Adrenal gland (tissue), 9 donors: ENCODE measurements at regions not wholly inside any gene's neighbourhood (a gene's known extent, or its start where the extent isn't known, plus 50 kb on each side); places are given as distances from the start of the nearest gene placed in this dataset.
"Not testable (repeated sequence)": the region's sequence is repeated elsewhere in the genome, so short reads cannot be mapped to it uniquely, and the experiment has no call there.

Source experiments
- DNase-seq, 7 donors: peaks; one replicate each; pipeline ENCODE4 v3.0.0-alpha.2; 2019 to 2020
- H3K27ac ChIP-seq, 5 donors: fragments of 200-600 bp; sonication (generic) in 4 of 5; 1 replicate in 3 of 5; 2 replicates in 2 of 5; pipeline versions ENCODE4 v1.5.1 to v1.8.0; 2016 to 2020; ENCODE audit warnings: mild to moderate bottlenecking in 1 of 5
- H3K27me3 ChIP-seq: fragments of 200-600 bp; 2 replicates; pipeline ENCODE4 v1.8.0; 2021
- H3K36me3 ChIP-seq, 2 donors: fragments of 200-600 bp; replicated peaks in 1 of 2; 1 replicate in 1 of 2; 2 replicates in 1 of 2; pipeline versions ENCODE4 v1.5.1 to v1.8.0; 2018 to 2022
- H3K4me1 ChIP-seq, 2 donors: fragments of 200-600 bp; replicated peaks in 1 of 2; 1 replicate in 1 of 2; 2 replicates in 1 of 2; pipeline versions ENCODE4 v1.5.1 to v1.8.0; 2018 to 2021
- H3K4me3 ChIP-seq, 4 donors: fragments of 200-600 bp; sonication (generic) in 3 of 4; one replicate each; pipeline ENCODE4 v1.5.1; 2016 to 2018
- H3K9me3 ChIP-seq, 3 donors: fragments of 200-600 bp; sonication (generic) in 1 of 3; replicated peaks in 1 of 3; 1 replicate in 2 of 3; 2 replicates in 1 of 3; pipeline versions ENCODE4 v1.5.1 to v1.8.0; 2016 to 2021
- CTCF ChIP-seq, 6 experiments: fragments of 450-650 bp in 4 of 6; fragments of 200-600 bp in 2 of 6; sonication (generic) in 1 of 6; IDR thresholded peaks; 1 replicate in 5 of 6; 2 replicates in 1 of 6; pipeline versions ENCODE4 v1.5.1 to v1.8.0; 2016 to 2021; ENCODE audit warnings: antibody characterized with exemption in 6 of 6, mild to moderate bottlenecking in 2 of 6, moderate library complexity in 1 of 6
- POLR2A ChIP-seq, 2 donors: fragments of 450-650 bp; IDR thresholded peaks; one replicate each; pipeline ENCODE4 v1.6.1; 2017; ENCODE audit warnings: antibody characterized with exemption in 2 of 2, mild to moderate bottlenecking in 2 of 2, moderate library complexity in 1 of 2
- WGBS, 4 donors: extraction: QIAGEN DNeasy Blood & Tissue Kit in 2 of 4; methylation state at CpG; one replicate each; pipeline versions ENCODE4 v1.1.5 to v1.1.7; 2013 to 2017; 5-methylcytosine and 5-hydroxymethylcytosine counted together
- intact Hi-C, 2 donors: fragments of 100-400 bp; cut with DNase I; formaldehyde crosslinking; loops; one replicate each; pipeline versions ENCODE4 v1.14.1 to v1.15.0; 2022 to 2023
- donor health status: healthy with polysubstance abuse.
- donor health status: Bipolar disorder and iron deficiency.
- donor health status: DM: yes; HTN: yes; CAD: no.
- donor health status: DM: no; HTN: no; CAD: no.
- donor health status: DM: no; HTN: no; CAD: no.

GRCh38 chr7:16261654-16262053 is 159.7 kb downstream of the CRPPA start:
- no peak for DNase-seq
- H3K4me3 ChIP-seq: no peak overlapping the region
- 84 to 90% (median 88%) methylated on average over 5 of the region's 5 CpGs for WGBS, 4 donors
- no peaks in the 10 kb centered on the region for H3K9me3 ChIP-seq
- H3K4me1 ChIP-seq: no peaks in the 10 kb centered on the region
- intact Hi-C loops: no loop called here
- TF ChIP-seq CTCF (IDR thresholded peaks at IDR 0.05): no peak
- TF ChIP-seq POLR2A (IDR thresholded peaks at IDR 0.05): no peak
- H3K27ac ChIP-seq: no peak overlapping the region
- H3K36me3 ChIP-seq: no peaks in the 10 kb centered on the region
- H3K27me3 ChIP-seq: no peaks in the 10 kb centered on the region

GRCh38 chr7:16261100-16261499 is 160.2 kb downstream of the CRPPA start:
- TF ChIP-seq CTCF (IDR thresholded peaks at IDR 0.05) (no peak), POLR2A (IDR thresholded peaks at IDR 0.05) (no peak)
- intact Hi-C loops: no loop called here
- WGBS, 4 donors: 57 to 67% (median 61%) methylated on average over 2 of the region's 2 CpGs
- Histone ChIP-seq H3K4me1 (no peaks in the 10 kb centered on the region), H3K27ac (no peak overlapping the region), H3K36me3 (no peaks in the 10 kb centered on the region), H3K9me3 (no peaks in the 10 kb centered on the region), H3K4me3 (no peak overlapping the region), H3K27me3 (no peaks in the 10 kb centered on the region)
- no peak for DNase-seq

- no peak overlapping the region for H3K27ac ChIP-seq
- H3K27me3 ChIP-seq: no peaks in the 10 kb centered on the region
- intact Hi-C loops: no loop called here
- H3K9me3 ChIP-seq: no peaks in the 10 kb centered on the region
- WGBS, 4 donors: 44 to 59% (median 50%) methylated on average over 1 of the region's 1 CpG
- TF ChIP-seq CTCF (IDR thresholded peaks at IDR 0.05) (no peak), POLR2A (IDR thresholded peaks at IDR 0.05) (no peak)
- DNase-seq: no peak
- no peaks in the 10 kb centered on the region for H3K36me3 ChIP-seq
- H3K4me1 ChIP-seq: no peaks in the 10 kb centered on the region
- H3K4me3 ChIP-seq: no peak overlapping the region
Observed at GRCh38 chr7:16260236-16260728, 161.1 kb downstream of the CRPPA start.

GRCh38 chr7:16256419-16256818 is 164.9 kb downstream of the CRPPA start:
- H3K4me3 ChIP-seq, H3K36me3 ChIP-seq, H3K27me3 ChIP-seq, H3K9me3 ChIP-seq, H3K4me1 ChIP-seq, intact Hi-C loops, DNase-seq, H3K27ac ChIP-seq: not testable (repeated sequence)
- 60 to 100% (median 93%) methylated on average over 1 of the region's 1 CpG for WGBS, 4 donors

- WGBS, 4 donors: 92 to 97% (median 95%) methylated on average over 2 of the region's 2 CpGs
- DNase-seq, H3K36me3 ChIP-seq, H3K27me3 ChIP-seq, H3K9me3 ChIP-seq, H3K4me1 ChIP-seq, H3K4me3 ChIP-seq, H3K27ac ChIP-seq, intact Hi-C loops: not testable (repeated sequence)
Observed at GRCh38 chr7:16255952-16256351, 165.4 kb downstream of the CRPPA start.

- H3K9me3 ChIP-seq, H3K4me1 ChIP-seq, H3K36me3 ChIP-seq, DNase-seq, H3K27ac ChIP-seq, intact Hi-C loops, H3K27me3 ChIP-seq, H3K4me3 ChIP-seq: not testable (repeated sequence)
- 89 to 93% (median 91%) methylated on average over 2 of the region's 2 CpGs for WGBS, 4 donors
Observed at GRCh38 chr7:16250655-16251054, 170.7 kb downstream of the CRPPA start.

- 87 to 97% (median 91%) methylated on average over 6 to 7 of the region's 7 CpGs for WGBS, 4 donors
Observed at GRCh38 chr7:16249204-16249603, 172.1 kb downstream of the CRPPA start.

GRCh38 chr7:16248556-16248955 is 172.8 kb downstream of the CRPPA start:
- H3K27ac ChIP-seq, H3K9me3 ChIP-seq, intact Hi-C loops, H3K4me1 ChIP-seq, H3K27me3 ChIP-seq, H3K36me3 ChIP-seq, DNase-seq, H3K4me3 ChIP-seq: not testable (repeated sequence)
- WGBS, 4 donors: 93 to 99% (median 96%) methylated on average over 6 of the region's 6 CpGs

More at GRCh38 chr7:16249204-16249603, 172.1 kb downstream of the CRPPA start:
- DNase-seq, H3K9me3 ChIP-seq, H3K36me3 ChIP-seq, H3K4me1 ChIP-seq, intact Hi-C loops, H3K27ac ChIP-seq, H3K27me3 ChIP-seq, H3K4me3 ChIP-seq: not testable (repeated sequence)
